Esophagus muscularis mucosa (tissue), 4 donors: ENCODE measurements at regions not wholly inside any gene's neighbourhood (a gene's known extent, or its start where the extent isn't known, plus 50 kb on each side); places are given as distances from the start of the nearest gene placed in this dataset.
"Not testable (repeated sequence)": the region's sequence is repeated elsewhere in the genome, so short reads cannot be mapped to it uniquely, and the experiment has no call there.

Source experiments
- CTCF ChIP-seq, 3 experiments: fragments of 200-600 bp in 2 of 3; fragments of 450-650 bp in 1 of 3; sonication (generic) in 2 of 3; IDR thresholded peaks; one replicate each; pipeline ENCODE4 v1.5.1; 2017 to 2019; ENCODE audit warnings: antibody characterized with exemption in 3 of 3, mild to moderate bottlenecking in 2 of 3, moderate library complexity in 1 of 3
- EP300 ChIP-seq: sonication (generic); formaldehyde crosslinking; IDR thresholded peaks from one replicate; pipeline ENCODE4 v1.6.1; 2017; ENCODE audit warnings: antibody characterized with exemption
- POLR2A ChIP-seq: fragments of 450-650 bp; IDR thresholded peaks from one replicate; pipeline ENCODE4 v1.6.1; 2017; ENCODE audit warnings: antibody characterized with exemption, moderate library complexity, mild to moderate bottlenecking, low read depth
- POLR2AphosphoS5 ChIP-seq, 2 donors: sonication (generic); formaldehyde crosslinking; IDR thresholded peaks; one replicate each; pipeline ENCODE4 v1.6.1; 2017; ENCODE audit warnings: antibody characterized with exemption in 2 of 2

- TF ChIP-seq CTCF (IDR thresholded peaks at IDR 0.05); POLR2AphosphoS5 (IDR thresholded peaks at IDR 0.05); EP300; POLR2A: not testable (repeated sequence)
Measured at GRCh38 chr2:180691186-180691854, 289.1 kb upstream of the UBE2E3 start.
